DND-41 (cell line): ENCODE measurements at regions not wholly inside any gene's neighbourhood (a gene's known extent, or its start where the extent isn't known, plus 50 kb on each side); places are given as distances from the start of the nearest gene placed in this dataset.

ENCODE experiments used
- EZH2 ChIP-seq: IDR thresholded peaks from 3 replicates; pipeline ENCODE4 v1.6.1; 2012; ENCODE audit warnings: borderline replicate concordance, low read depth, mild to moderate bottlenecking, moderate library complexity, low read length, inconsistent platforms; ENCODE audit not compliant: severe bottlenecking
- TF ChIP-seq, protein P1 (sequence below): IDR thresholded peaks from 2 replicates; pipeline ENCODE4 v1.5.1; 2012; ENCODE audit warnings: borderline replicate concordance, low read length, moderate library complexity, mild to moderate bottlenecking; ENCODE audit not compliant: poor library complexity, severe bottlenecking; ENCODE audit errors: extremely low read depth

DNA sequence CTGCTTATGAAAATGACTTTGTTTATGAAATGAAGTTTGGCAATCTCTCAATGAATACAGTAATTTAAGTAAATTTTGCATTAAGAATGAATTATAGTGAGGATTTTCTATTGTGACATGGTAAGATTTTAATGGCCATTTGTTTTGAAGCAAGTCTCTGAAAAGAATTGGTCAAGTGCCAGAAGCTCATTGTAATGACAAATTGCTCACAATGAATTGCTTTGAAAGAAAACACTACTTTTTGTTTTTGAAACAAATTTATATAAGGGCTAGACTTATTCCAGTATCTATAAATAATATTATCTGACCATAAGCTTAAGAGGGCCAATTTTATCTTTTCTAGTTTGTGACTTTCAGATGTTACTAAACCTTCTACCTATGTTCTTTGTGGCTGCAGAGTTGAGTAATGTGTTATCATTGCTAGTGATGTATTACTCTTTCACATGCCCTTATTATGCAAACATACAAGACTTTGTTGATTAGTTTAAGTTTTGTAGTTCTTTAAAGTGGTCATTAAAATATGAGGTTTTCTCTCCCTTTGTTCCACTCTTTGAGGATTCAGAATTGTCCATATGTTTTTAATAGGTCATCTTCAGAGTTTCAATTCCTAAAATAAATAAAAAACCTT, 93.0 kb upstream of the ZNF608 start:
- TF ChIP-seq, protein P1, sequence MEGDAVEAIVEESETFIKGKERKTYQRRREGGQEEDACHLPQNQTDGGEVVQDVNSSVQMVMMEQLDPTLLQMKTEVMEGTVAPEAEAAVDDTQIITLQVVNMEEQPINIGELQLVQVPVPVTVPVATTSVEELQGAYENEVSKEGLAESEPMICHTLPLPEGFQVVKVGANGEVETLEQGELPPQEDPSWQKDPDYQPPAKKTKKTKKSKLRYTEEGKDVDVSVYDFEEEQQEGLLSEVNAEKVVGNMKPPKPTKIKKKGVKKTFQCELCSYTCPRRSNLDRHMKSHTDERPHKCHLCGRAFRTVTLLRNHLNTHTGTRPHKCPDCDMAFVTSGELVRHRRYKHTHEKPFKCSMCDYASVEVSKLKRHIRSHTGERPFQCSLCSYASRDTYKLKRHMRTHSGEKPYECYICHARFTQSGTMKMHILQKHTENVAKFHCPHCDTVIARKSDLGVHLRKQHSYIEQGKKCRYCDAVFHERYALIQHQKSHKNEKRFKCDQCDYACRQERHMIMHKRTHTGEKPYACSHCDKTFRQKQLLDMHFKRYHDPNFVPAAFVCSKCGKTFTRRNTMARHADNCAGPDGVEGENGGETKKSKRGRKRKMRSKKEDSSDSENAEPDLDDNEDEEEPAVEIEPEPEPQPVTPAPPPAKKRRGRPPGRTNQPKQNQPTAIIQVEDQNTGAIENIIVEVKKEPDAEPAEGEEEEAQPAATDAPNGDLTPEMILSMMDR: no peak
- no peak for TF ChIP-seq EZH2
